ENCODE measurements at regions not wholly inside any gene's neighbourhood (a gene's known extent, or its start where the extent isn't known, plus 50 kb on each side); places are given as distances from the start of the nearest gene placed in this dataset.

- H3K36me3 ChIP-seq = no peaks in the 10 kb centered on the region
- DNase-seq = no peak
- no peaks in the 10 kb centered on the region for H3K9me3 ChIP-seq
- no peak for ATAC-seq
- no peaks in the 10 kb centered on the region for H3K4me1 ChIP-seq
- H3K4me3 ChIP-seq = no peak overlapping the region
- intact Hi-C loops (cut with DNase I; ENCODE audit: low total_unique reads) = no loop called here
- no peak overlapping the region for H3K27ac ChIP-seq
- TF ChIP-seq, protein P1, sequence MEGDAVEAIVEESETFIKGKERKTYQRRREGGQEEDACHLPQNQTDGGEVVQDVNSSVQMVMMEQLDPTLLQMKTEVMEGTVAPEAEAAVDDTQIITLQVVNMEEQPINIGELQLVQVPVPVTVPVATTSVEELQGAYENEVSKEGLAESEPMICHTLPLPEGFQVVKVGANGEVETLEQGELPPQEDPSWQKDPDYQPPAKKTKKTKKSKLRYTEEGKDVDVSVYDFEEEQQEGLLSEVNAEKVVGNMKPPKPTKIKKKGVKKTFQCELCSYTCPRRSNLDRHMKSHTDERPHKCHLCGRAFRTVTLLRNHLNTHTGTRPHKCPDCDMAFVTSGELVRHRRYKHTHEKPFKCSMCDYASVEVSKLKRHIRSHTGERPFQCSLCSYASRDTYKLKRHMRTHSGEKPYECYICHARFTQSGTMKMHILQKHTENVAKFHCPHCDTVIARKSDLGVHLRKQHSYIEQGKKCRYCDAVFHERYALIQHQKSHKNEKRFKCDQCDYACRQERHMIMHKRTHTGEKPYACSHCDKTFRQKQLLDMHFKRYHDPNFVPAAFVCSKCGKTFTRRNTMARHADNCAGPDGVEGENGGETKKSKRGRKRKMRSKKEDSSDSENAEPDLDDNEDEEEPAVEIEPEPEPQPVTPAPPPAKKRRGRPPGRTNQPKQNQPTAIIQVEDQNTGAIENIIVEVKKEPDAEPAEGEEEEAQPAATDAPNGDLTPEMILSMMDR (IDR thresholded peaks at IDR 0.05 in 4 of 5, conservative IDR thresholded peaks at IDR 0.05 in 1 of 5) = no peak
- TF ChIP-seq POLR2A (IDR thresholded peaks at IDR 0.05) = no peak
- in situ Hi-C loops (cut with MboI; ENCODE audit: low sequenced_read_pairs in 4 of 4) = no loop called here
- H3K27me3 ChIP-seq = no peaks in the 10 kb centered on the region
These were observed 119.4 kb upstream of the PRMT6 start for GRCh38 chr1:106937104-106937503.

DNA sequence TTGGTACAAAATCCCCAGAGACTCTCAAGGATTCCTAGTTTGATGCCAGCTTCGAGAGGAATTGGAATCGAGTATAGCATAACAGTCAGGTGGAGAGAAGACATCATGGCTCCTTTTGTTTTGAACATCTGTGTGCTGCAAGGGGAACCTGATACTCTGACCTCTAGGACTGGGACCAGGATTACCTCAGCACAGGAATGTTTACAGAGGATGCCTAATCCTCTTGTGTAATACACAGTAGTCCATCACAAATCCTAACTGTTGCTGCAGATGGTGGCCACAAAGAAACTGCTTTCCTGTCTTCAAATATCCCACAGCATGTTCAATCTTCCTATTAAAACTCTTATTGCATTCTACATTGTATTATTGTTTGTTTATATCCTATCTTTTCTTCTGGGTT lies 111.8 kb upstream of the PRMT6 start:
- Histone ChIP-seq H3K27me3 (no peaks in the 10 kb centered on the region), H3K36me3 (no peaks in the 10 kb centered on the region), H3K4me3 (no peak overlapping the region), H3K4me1 (no peaks in the 10 kb centered on the region), H3K27ac (no peak overlapping the region), H3K9me3 (no peaks in the 10 kb centered on the region)
- in situ Hi-C loops (cut with MboI; ENCODE audit: low sequenced_read_pairs in 4 of 4) = no loop called here
- TF ChIP-seq, protein P1 (IDR thresholded peaks at IDR 0.05 in 4 of 5, conservative IDR thresholded peaks at IDR 0.05 in 1 of 5) = no peak
- TF ChIP-seq POLR2A (IDR thresholded peaks at IDR 0.05) = no peak
- intact Hi-C loops (cut with DNase I; ENCODE audit: low total_unique reads) = no loop called here
- no peak for ATAC-seq
- no peak for DNase-seq

GRCh38 chr1:106952776-106953175 lies 103.7 kb upstream of the PRMT6 start:
- ATAC-seq = no peak
- Histone ChIP-seq H3K36me3 (no peaks in the 10 kb centered on the region), H3K9me3 (no peaks in the 10 kb centered on the region), H3K27ac (no peak overlapping the region), H3K27me3 (no peaks in the 10 kb centered on the region), H3K4me1 (no peaks in the 10 kb centered on the region), H3K4me3 (no peak overlapping the region)
- in situ Hi-C loops (cut with MboI; ENCODE audit: low sequenced_read_pairs in 4 of 4) = loop anchor here in 1 of 4 donors (10.0 kb wide), 1 partner anchor 58 kb away; no protein-coding TSS in a partner anchor
- DNase-seq = no peak
- intact Hi-C loops (cut with DNase I; ENCODE audit: low total_unique reads) = no loop called here
- TF ChIP-seq POLR2A (IDR thresholded peaks at IDR 0.05) = no peak
- TF ChIP-seq, protein P1 (IDR thresholded peaks at IDR 0.05 in 4 of 5, conservative IDR thresholded peaks at IDR 0.05 in 1 of 5) = no peak

DNA sequence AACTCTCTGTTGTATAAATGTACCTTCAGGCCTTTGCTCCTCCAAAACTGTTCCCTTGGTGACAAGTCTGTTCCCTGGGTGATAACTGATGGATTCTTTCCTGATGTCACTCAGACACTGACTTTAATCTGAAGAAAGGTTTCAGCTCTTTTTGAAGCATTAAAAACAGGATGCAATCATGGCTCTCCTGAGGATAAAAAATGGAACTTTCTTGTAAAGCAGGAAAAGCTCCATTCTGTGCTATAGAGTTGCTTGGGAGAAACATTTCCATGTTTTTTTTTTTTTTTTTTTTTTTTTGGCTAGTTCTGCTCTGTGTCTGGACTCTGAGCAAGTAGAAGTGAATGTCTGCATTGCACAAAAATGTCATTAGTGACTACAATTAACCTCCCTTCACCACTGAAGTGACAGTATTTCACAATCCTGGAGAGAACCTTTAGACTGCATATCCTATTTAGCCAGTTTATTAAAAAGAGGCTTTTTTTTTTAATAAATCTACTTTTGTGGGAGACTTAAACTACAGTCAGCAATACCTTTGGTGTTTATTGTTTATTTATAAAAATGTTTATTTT lies 101.7 kb upstream of the PRMT6 start:
- DNase-seq (no peak), ATAC-seq (no peak)
- Histone ChIP-seq H3K9me3 (no peaks in the 10 kb centered on the region), H3K36me3 (no peaks in the 10 kb centered on the region), H3K27ac (no peak overlapping the region), H3K27me3 (no peaks in the 10 kb centered on the region), H3K4me1 (no peaks in the 10 kb centered on the region), H3K4me3 (no peak overlapping the region)
- intact Hi-C loops (cut with DNase I; ENCODE audit: low total_unique reads) = no loop called here
- TF ChIP-seq, protein P1 (IDR thresholded peaks at IDR 0.05 in 4 of 5, conservative IDR thresholded peaks at IDR 0.05 in 1 of 5) = no peak
- no peak for TF ChIP-seq POLR2A (IDR thresholded peaks at IDR 0.05)
- in situ Hi-C loops (cut with MboI; ENCODE audit: low sequenced_read_pairs in 4 of 4) = loop anchor here in 1 of 4 donors (10.0 kb wide), 1 partner anchor 60 kb away; no protein-coding TSS in a partner anchor

- no peak overlapping the region for H3K4me3 ChIP-seq
- in situ Hi-C loops (cut with MboI; ENCODE audit: low sequenced_read_pairs in 4 of 4) (loop anchor here in 1 of 4 donors (10.0 kb wide), 1 partner anchor 62 kb away; no protein-coding TSS in a partner anchor), intact Hi-C loops (cut with DNase I; ENCODE audit: low total_unique reads) (no loop called here)
- DNase-seq = no peak
- H3K27ac ChIP-seq = no peak overlapping the region
- H3K9me3 ChIP-seq = no peaks in the 10 kb centered on the region
- no peaks in the 10 kb centered on the region for H3K4me1 ChIP-seq
- no peaks in the 10 kb centered on the region for H3K36me3 ChIP-seq
- ATAC-seq = no peak
- no peaks in the 10 kb centered on the region for H3K27me3 ChIP-seq
- TF ChIP-seq, protein P1 (IDR thresholded peaks at IDR 0.05 in 4 of 5, conservative IDR thresholded peaks at IDR 0.05 in 1 of 5) = no peak
- no peak for TF ChIP-seq POLR2A (IDR thresholded peaks at IDR 0.05)
These were observed 99.8 kb upstream of the PRMT6 start for GRCh38 chr1:106956721-106957120.
